GM21529 (cell line): ENCODE measurements at regions not wholly inside any gene's neighbourhood (a gene's known extent, or its start where the extent isn't known, plus 50 kb on each side); places are given as distances from the start of the nearest gene placed in this dataset.
"Not testable (repeated sequence)": the region's sequence is repeated elsewhere in the genome, so short reads cannot be mapped to it uniquely, and the experiment has no call there.

Experiments used
- ATAC-seq: cut with Tn5 transposase; IDR thresholded peaks from one replicate; pipeline ENCODE4 v1.9.1; 2021; ENCODE audit not compliant: unreplicated experiment

GRCh38 chr10:3396116-3396515, 223.5 kb upstream of the PITRM1 start:
- ATAC-seq = no peak

GRCh38 chr10:3395458-3395861, 222.9 kb upstream of the PITRM1 start:
- no peak for ATAC-seq

- ATAC-seq = no peak
Observed at GRCh38 chr10:3395041-3395440, 222.5 kb upstream of the PITRM1 start.

- ATAC-seq = no peak
Observed at GRCh38 chr10:3393958-3394357, 221.4 kb upstream of the PITRM1 start.

- ATAC-seq = no peak
Observed at GRCh38 chr10:3391657-3392056, 219.1 kb upstream of the PITRM1 start.

- no peak for ATAC-seq
Observed at GRCh38 chr10:3389130-3389529, 216.5 kb upstream of the PITRM1 start.

- no peak for ATAC-seq
Observed at GRCh38 chr10:3385487-3385886, 212.9 kb upstream of the PITRM1 start.

GRCh38 chr10:3382092-3382491, 209.5 kb upstream of the PITRM1 start:
- ATAC-seq = no peak

- ATAC-seq = no peak
Observed at GRCh38 chr10:3380406-3381050, 207.9 kb upstream of the PITRM1 start.

- no peak for ATAC-seq
Observed at GRCh38 chr10:3376631-3377030, 204.0 kb upstream of the PITRM1 start.

GRCh38 chr10:3375505-3375904, 202.9 kb upstream of the PITRM1 start:
- ATAC-seq = no peak

- ATAC-seq = no peak
Observed at GRCh38 chr10:3374914-3375313, 202.3 kb upstream of the PITRM1 start.

GRCh38 chr10:3373374-3374027, 200.9 kb upstream of the PITRM1 start:
- ATAC-seq = not testable (repeated sequence)

GRCh38 chr10:3372281-3372680, 199.7 kb upstream of the PITRM1 start:
- ATAC-seq = no peak

- ATAC-seq = not testable (repeated sequence)
Observed at GRCh38 chr10:3371624-3372023, 199.0 kb upstream of the PITRM1 start.

GRCh38 chr10:3366735-3367405, 194.3 kb upstream of the PITRM1 start:
- no peak for ATAC-seq

GRCh38 chr10:3366043-3366442, 193.5 kb upstream of the PITRM1 start:
- ATAC-seq = no peak

GRCh38 chr10:3365630-3366029, 193.0 kb upstream of the PITRM1 start:
- ATAC-seq = no peak

GRCh38 chr10:3364768-3365480, 192.3 kb upstream of the PITRM1 start:
- ATAC-seq = no peak

GRCh38 chr10:3363311-3364045, 190.9 kb upstream of the PITRM1 start:
- no peak for ATAC-seq

- no peak for ATAC-seq
Observed at GRCh38 chr10:3362394-3362793, 189.8 kb upstream of the PITRM1 start.
